DOHH2 (cell line): ENCODE measurements at regions not wholly inside any gene's neighbourhood (a gene's known extent, or its start where the extent isn't known, plus 50 kb on each side); places are given as distances from the start of the nearest gene placed in this dataset.

Source experiments
- CTCF ChIP-seq: fragments of 200-600 bp; sonication (generic); IDR thresholded peaks from one replicate; pipeline ENCODE4 v1.5.1; 2014; ENCODE audit warnings: antibody characterized with exemption, mild to moderate bottlenecking, low read depth, low read length; ENCODE audit not compliant: poor library complexity, severe bottlenecking
- EZH2phosphoT487 ChIP-seq: fragments of 200-600 bp; sonication (generic); IDR thresholded peaks from 2 replicates; pipeline ENCODE4 v1.6.1; 2017; ENCODE audit warnings: borderline replicate concordance, mild to moderate bottlenecking, antibody characterized with exemption, low read length, moderate library complexity, mixed read lengths

GRCh38 chr1:65704318-65704717 lies 88.4 kb upstream of the PDE4B start:
- TF ChIP-seq CTCF (no peak), EZH2phosphoT487 (no peak)
